SK-N-MC (cell line): ENCODE measurements at regions not wholly inside any gene's neighbourhood (a gene's known extent, or its start where the extent isn't known, plus 50 kb on each side); places are given as distances from the start of the nearest gene placed in this dataset.

Experiments
- EZH2 ChIP-seq: fragments of 200-600 bp; sonication (generic); IDR thresholded peaks from one replicate; pipeline ENCODE4 v1.6.1; 2017; ENCODE audit warnings: antibody characterized with exemption
- POLR2AphosphoS5 ChIP-seq: IDR thresholded peaks from 2 replicates; pipeline ENCODE4 v1.6.1; 2012; ENCODE audit warnings: mild to moderate bottlenecking, low read depth, low read length, borderline replicate concordance

DNA sequence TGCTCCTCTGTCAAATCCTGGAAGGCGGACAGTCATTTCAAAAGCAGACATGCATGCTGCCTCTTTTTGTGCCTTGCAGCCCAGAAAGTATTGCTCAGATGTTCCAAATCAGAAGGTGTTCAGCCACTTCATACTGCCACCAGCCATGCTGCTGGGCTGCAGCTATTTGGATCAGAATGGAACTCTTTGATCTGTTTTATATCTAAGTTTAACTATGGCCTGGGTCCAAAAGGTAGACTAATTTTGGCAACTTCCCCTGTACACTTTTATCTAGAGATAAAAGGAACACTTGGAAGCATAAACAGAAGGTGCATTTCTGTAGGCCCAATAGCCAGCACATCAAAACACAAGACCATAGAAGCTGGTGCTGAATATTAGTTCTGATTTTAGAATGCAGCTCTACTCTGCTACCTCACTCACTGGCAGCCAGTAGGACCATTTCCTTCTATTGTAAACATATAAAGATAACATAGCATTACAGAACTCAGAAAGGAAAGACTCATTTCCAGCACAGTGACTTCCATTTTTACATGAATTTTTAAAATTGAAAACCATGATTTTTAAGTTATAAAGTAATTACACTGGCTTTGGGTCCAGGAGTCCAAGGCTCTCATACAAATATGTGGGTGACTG is 143.1 kb upstream of the CAV2 start:
- TF ChIP-seq POLR2AphosphoS5 (no peak), EZH2 (no peak)
